ENCODE measurements at regions not wholly inside any gene's neighbourhood (a gene's known extent, or its start where the extent isn't known, plus 50 kb on each side); places are given as distances from the start of the nearest gene placed in this dataset.

GRCh38 chr1:60861961-60862567, 220.3 kb upstream of the NFIA start:
- H3K36me3 ChIP-seq, result no peaks in the 10 kb centered on the region
- TF ChIP-seq CTCF (IDR thresholded peaks at IDR 0.05), result no peak
- peaks cover 2 to 7% of the 10 kb centered on the region in 2 experiments for H3K4me1 ChIP-seq (ENCODE audit: control insufficient read depth in 1 of 2, insufficient read depth in 1 of 2, low read depth in 1 of 2, low read length in 1 of 2)
- H3K4me3 ChIP-seq (ENCODE audit: low read depth in 1 of 2, low read length in 1 of 2), result no peak overlapping the region
- H3K27me3 ChIP-seq, result no peaks in the 10 kb centered on the region
- H3K9me3 ChIP-seq, result no peaks in the 10 kb centered on the region
- H3K27ac ChIP-seq, result no peak overlapping the region

DNA sequence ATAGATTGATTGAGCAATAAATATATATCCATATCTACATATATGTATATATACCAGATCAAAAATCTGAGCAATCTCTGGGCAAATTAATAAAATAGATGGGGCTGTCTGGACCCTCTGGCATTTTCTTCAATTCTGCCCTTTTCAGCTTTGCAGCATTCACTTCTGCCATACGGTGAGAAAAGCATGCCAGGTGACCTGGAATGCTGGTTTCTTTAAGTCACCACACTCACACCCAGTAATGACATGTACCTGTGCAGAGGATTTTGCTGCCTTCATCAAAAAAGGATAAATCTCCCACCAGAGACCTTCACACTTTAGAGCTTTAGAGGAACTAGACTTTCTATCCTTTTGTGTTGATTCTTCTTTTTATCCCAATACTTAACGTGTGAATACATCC, 223.2 kb upstream of the NFIA start:
- Histone ChIP-seq H3K36me3 (no peaks in the 10 kb centered on the region), H3K4me1 (ENCODE audit: control insufficient read depth in 1 of 2, insufficient read depth in 1 of 2, low read depth in 1 of 2, low read length in 1 of 2) (no peaks in the 10 kb centered on the region), H3K9me3 (no peaks in the 10 kb centered on the region), H3K4me3 (ENCODE audit: low read depth in 1 of 2, low read length in 1 of 2) (no peak overlapping the region), H3K27me3 (no peaks in the 10 kb centered on the region), H3K27ac (no peak overlapping the region)
- TF ChIP-seq CTCF (IDR thresholded peaks at IDR 0.05), result no peak

GRCh38 chr1:60857851-60858250, 224.5 kb upstream of the NFIA start:
- TF ChIP-seq CTCF (IDR thresholded peaks at IDR 0.05), result no peak
- Histone ChIP-seq H3K27ac (no peak overlapping the region), H3K4me1 (ENCODE audit: control insufficient read depth in 1 of 2, insufficient read depth in 1 of 2, low read depth in 1 of 2, low read length in 1 of 2) (no peaks in the 10 kb centered on the region), H3K4me3 (ENCODE audit: low read depth in 1 of 2, low read length in 1 of 2) (no peak overlapping the region), H3K9me3 (no peaks in the 10 kb centered on the region), H3K36me3 (no peaks in the 10 kb centered on the region), H3K27me3 (no peaks in the 10 kb centered on the region)

DNA sequence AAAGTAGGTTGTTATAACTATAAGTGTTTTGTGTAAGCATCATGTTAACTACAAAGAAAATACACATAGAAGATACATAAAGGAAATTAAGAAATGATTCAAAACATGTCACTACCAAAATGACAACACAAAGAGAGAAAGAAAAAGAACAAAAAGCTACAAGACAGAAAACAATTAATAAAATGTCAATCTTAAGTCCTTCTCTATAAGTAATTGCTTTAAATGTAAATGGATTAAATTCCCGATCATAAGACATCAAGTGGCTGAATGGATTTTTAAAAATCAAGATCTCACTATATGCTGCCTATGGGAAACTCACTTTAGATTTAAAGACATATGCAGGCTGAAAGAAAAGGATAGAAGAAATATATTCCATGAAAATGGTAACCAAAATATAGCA, 232.3 kb upstream of the NFIA start:
- Histone ChIP-seq H3K27ac (no peak overlapping the region), H3K27me3 (no peaks in the 10 kb centered on the region), H3K4me3 (ENCODE audit: low read depth in 1 of 2, low read length in 1 of 2) (no peak overlapping the region), H3K9me3 (no peaks in the 10 kb centered on the region), H3K36me3 (no peaks in the 10 kb centered on the region), H3K4me1 (ENCODE audit: control insufficient read depth in 1 of 2, insufficient read depth in 1 of 2, low read depth in 1 of 2, low read length in 1 of 2) (no peaks in the 10 kb centered on the region)
- no peak for TF ChIP-seq CTCF (IDR thresholded peaks at IDR 0.05)

DNA sequence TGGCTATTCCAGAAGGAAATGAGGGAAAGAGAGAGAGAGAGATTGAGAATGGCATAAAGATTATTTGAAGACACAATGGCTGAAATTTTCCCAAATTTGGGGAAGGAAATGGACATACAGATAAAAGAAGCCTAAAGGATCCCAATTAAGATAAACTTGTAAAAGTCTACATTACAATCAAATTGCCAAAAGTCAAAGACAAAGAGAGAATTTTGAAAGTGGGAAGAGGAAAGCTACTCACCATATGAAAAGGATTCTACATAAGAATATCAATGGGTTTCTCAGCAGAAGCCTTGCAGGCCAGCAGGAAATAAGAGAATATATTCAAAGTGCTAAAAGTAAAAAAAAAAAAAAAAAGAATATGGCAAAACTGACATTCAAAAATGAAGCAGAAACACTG, 233.0 kb upstream of the NFIA start:
- no peaks in the 10 kb centered on the region for H3K36me3 ChIP-seq
- H3K27me3 ChIP-seq, result no peaks in the 10 kb centered on the region
- H3K9me3 ChIP-seq, result no peaks in the 10 kb centered on the region
- no peaks in the 10 kb centered on the region for H3K4me1 ChIP-seq (ENCODE audit: control insufficient read depth in 1 of 2, insufficient read depth in 1 of 2, low read depth in 1 of 2, low read length in 1 of 2)
- no peak for TF ChIP-seq CTCF (IDR thresholded peaks at IDR 0.05)
- no peak overlapping the region for H3K4me3 ChIP-seq (ENCODE audit: low read depth in 1 of 2, low read length in 1 of 2)
- no peak overlapping the region for H3K27ac ChIP-seq
